Lung (tissue), 11 donors: ENCODE measurements at regions not wholly inside any gene's neighbourhood (a gene's known extent, or its start where the extent isn't known, plus 50 kb on each side); places are given as distances from the start of the nearest gene placed in this dataset.

Source experiments
- ATAC-seq: fragments of 200-7000 bp; cut with Tn5 transposase; one replicate; pipeline ENCODE4 v1.9.1; 2020; ENCODE audit warnings: moderate number of reproducible peaks; ENCODE audit not compliant: insufficient read depth, low FRiP score
- DNase-seq, 3 donors: peaks; one replicate each; pipeline ENCODE4 v3.0.0-alpha.2; 2013 to 2017
- H3K27ac ChIP-seq, 2 donors: one replicate each; pipeline ENCODE4 v1.5.1; 2013; ENCODE audit warnings: mild to moderate bottlenecking in 2 of 2, moderate library complexity in 2 of 2, control low read depth in 1 of 2, inconsistent platforms in 1 of 2, low read depth in 1 of 2, low read length in 1 of 2
- H3K27me3 ChIP-seq, 3 donors: one replicate each; pipeline ENCODE4 v1.5.1; 2013; ENCODE audit warnings: low read length in 2 of 3; ENCODE audit not compliant: control insufficient read depth in 3 of 3, insufficient read depth in 3 of 3
- H3K36me3 ChIP-seq, 4 donors: one replicate each; pipeline ENCODE4 v1.5.1; 2013; ENCODE audit warnings: low read length in 4 of 4, mild to moderate bottlenecking in 1 of 4, moderate library complexity in 1 of 4; ENCODE audit not compliant: control insufficient read depth in 4 of 4, insufficient read depth in 4 of 4
- H3K4me1 ChIP-seq, 5 donors: one replicate each; pipeline ENCODE4 v1.5.1; 2013; ENCODE audit warnings: low read length in 5 of 5, mild to moderate bottlenecking in 2 of 5, moderate library complexity in 1 of 5; ENCODE audit not compliant: control insufficient read depth in 5 of 5, insufficient read depth in 5 of 5
- H3K4me3 ChIP-seq: one replicate; pipeline ENCODE4 v1.5.1; 2013; ENCODE audit warnings: mild to moderate bottlenecking, control low read depth, moderate library complexity
- H3K9ac ChIP-seq, 2 donors: one replicate each; pipeline ENCODE4 v1.5.1; 2013; ENCODE audit warnings: low read length in 2 of 2, control low read depth in 1 of 2; ENCODE audit not compliant: insufficient read depth in 1 of 2
- H3K9me3 ChIP-seq, 4 donors: one replicate each; pipeline ENCODE4 v1.5.1; 2013; ENCODE audit warnings: low read length in 3 of 4, mild to moderate bottlenecking in 1 of 4, moderate library complexity in 1 of 4; ENCODE audit not compliant: control insufficient read depth in 4 of 4, insufficient read depth in 3 of 4
- WGBS, 2 donors: extraction: QIAGEN DNeasy Blood & Tissue Kit; methylation state at CpG; one replicate each; pipeline ENCODE4 v1.1.7; 2013; 5-methylcytosine and 5-hydroxymethylcytosine counted together
- TF ChIP-seq, protein P1 (sequence below): IDR thresholded peaks from 2 replicates; pipeline ENCODE4 v1.5.1; 2012; ENCODE audit warnings: mild to moderate bottlenecking; ENCODE audit errors: control extremely low read depth, extremely low read depth
- donor health status: control.
- donor health status: control.
- donor health status: Bipolar disorder and iron deficiency.
- donor health status: healthy.
- donor health status: DM: yes; HTN: yes; CAD: no.

DNA sequence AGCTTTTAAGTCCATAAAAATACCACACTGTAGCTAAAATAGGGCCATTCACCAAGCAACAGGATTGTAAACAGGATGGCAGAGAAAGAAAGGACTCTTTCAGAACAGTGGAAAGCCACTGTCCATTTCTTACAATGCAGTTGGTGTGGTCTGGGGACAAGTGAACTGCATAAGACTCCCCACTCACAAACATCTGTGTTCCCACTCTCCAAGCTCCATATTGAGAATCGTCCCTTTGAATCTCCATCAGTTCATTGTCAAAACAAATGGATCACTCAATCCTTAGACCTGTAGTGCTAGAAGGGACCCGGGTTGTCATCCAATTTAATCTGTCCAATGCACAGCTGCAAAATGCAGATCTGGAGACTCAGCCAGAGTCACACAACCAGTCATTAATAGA lies 347.4 kb upstream of the KLHL29 start:
- peaks cover 0 to 1% (median 0%) of the 10 kb centered on the region in 4 donors for H3K9me3 ChIP-seq
- H3K4me3 ChIP-seq = no peak overlapping the region
- H3K27me3 ChIP-seq = no peaks in the 10 kb centered on the region
- TF ChIP-seq, protein P1, sequence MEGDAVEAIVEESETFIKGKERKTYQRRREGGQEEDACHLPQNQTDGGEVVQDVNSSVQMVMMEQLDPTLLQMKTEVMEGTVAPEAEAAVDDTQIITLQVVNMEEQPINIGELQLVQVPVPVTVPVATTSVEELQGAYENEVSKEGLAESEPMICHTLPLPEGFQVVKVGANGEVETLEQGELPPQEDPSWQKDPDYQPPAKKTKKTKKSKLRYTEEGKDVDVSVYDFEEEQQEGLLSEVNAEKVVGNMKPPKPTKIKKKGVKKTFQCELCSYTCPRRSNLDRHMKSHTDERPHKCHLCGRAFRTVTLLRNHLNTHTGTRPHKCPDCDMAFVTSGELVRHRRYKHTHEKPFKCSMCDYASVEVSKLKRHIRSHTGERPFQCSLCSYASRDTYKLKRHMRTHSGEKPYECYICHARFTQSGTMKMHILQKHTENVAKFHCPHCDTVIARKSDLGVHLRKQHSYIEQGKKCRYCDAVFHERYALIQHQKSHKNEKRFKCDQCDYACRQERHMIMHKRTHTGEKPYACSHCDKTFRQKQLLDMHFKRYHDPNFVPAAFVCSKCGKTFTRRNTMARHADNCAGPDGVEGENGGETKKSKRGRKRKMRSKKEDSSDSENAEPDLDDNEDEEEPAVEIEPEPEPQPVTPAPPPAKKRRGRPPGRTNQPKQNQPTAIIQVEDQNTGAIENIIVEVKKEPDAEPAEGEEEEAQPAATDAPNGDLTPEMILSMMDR = no peak
- 88 to 91% methylated on average over 2 of the region's 2 CpGs for WGBS, 2 donors
- no peak for ATAC-seq
- H3K9ac ChIP-seq = no peak overlapping the region
- no peaks in the 10 kb centered on the region for H3K36me3 ChIP-seq
- H3K4me1 ChIP-seq = peaks cover 0 to 7% (median 0%) of the 10 kb centered on the region in 5 donors
- no peak overlapping the region for H3K27ac ChIP-seq
- DNase-seq = no peak

DNA sequence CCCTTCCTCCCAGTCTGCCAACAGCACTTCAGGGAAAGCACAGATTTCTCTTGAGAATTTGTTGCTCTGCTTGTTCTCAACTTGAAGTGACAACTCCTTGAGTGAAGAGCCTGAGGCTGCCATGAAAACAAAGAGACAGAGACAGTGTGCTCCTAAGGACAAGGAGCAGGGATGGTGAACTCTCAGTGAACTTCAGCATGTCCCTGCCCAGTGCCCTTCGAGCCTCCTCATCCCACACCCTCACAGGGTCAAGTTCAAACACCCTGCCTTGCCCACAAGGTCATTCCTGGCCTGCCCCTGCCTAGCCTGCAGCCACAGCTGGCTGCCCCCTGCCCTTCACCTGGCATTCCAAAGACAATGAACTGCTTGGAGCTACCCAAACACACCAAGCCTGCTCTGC lies 343.5 kb upstream of the KLHL29 start:
- no peaks in the 10 kb centered on the region for H3K27me3 ChIP-seq
- ATAC-seq = no peak
- H3K9me3 ChIP-seq = peaks cover 0 to 1% (median 0%) of the 10 kb centered on the region in 4 donors
- peaks cover 0 to 7% (median 0%) of the 10 kb centered on the region in 5 donors for H3K4me1 ChIP-seq
- no peak for DNase-seq
- no peaks in the 10 kb centered on the region for H3K36me3 ChIP-seq
- H3K9ac ChIP-seq = no peak overlapping the region
- TF ChIP-seq, protein P1 = no peak
- no peak overlapping the region for H3K27ac ChIP-seq
- H3K4me3 ChIP-seq = no peak overlapping the region
- WGBS, 2 donors = 16 to 33% methylated on average over 1 of the region's 1 CpG

DNA sequence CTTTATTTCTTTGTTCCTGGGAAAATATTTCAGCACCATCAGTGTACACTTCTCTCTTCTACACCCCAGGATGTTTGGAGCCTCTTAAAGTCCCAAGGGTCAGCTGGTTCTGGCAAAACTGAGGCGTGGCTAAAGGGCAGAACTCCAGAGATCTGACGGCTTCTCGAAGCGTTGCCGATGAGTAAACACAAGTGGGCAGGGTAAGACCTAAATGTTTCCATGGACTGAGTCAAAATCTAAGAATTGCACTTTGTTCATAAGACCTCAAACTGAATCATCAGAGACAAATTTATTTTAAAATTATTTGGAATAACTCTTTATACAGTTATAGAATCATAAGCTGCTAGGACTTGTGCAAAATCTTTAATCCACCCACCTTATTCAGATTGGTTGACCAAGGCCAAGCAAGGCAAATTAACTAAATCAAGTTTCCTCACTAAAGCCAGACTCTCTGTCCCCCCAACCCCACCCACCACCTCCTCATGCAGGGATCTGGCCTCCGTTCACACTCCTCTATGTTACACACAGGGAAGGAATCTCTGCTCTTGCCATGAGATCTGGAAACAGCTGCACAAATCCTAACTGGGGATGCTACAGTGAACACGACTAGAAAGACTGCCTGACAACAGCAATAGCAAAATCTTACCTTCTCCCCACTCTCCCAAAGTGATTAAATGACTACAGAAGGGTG lies 342.6 kb upstream of the KLHL29 start:
- TF ChIP-seq, protein P1 = no peak
- H3K27me3 ChIP-seq = no peaks in the 10 kb centered on the region
- H3K36me3 ChIP-seq = no peaks in the 10 kb centered on the region
- H3K27ac ChIP-seq = no peak overlapping the region
- DNase-seq (peak in 1 of 3 donors; percentile 18), ATAC-seq (no peak)
- peaks cover 0 to 1% (median 0%) of the 10 kb centered on the region in 4 donors for H3K9me3 ChIP-seq
- H3K4me3 ChIP-seq = no peak overlapping the region
- peaks cover 0 to 7% (median 0%) of the 10 kb centered on the region in 5 donors for H3K4me1 ChIP-seq
- H3K9ac ChIP-seq = no peak overlapping the region
- 43 to 68% methylated on average over 7 of the region's 7 CpGs for WGBS, 2 donors
